ENCODE measurements at regions not wholly inside any gene's neighbourhood (a gene's known extent, or its start where the extent isn't known, plus 50 kb on each side); places are given as distances from the start of the nearest gene placed in this dataset.

DNA sequence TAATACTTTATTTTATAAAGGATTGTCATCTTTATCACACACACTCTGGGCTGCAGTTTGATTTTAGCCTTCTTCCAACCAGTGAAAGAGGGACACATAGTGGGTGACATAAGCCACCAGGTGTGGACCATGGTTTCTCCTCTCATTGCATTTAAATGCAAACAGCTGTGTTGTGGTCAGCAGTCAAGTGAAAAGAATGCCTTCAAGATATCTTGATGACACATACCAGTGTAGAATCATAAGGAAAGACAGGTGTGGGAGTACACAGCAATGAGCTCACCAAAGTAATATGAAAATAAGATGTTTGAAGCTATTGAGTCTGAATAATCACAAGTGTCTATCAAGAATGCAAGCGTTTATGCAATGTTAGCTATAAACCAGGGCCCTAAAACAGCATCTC is 580.0 kb downstream of the XPNPEP1 start:
- TF ChIP-seq ZNF274 (IDR thresholded peaks at IDR 0.05; ENCODE audit: low read length) (no peak), ZNF274 (tag by site-specific recombination; IDR thresholded peaks at IDR 0.05; ENCODE audit: borderline replicate concordance) (no peak), ZNF585B (tag by site-specific recombination; IDR thresholded peaks at IDR 0.05) (no peak), ZNF248 (tag by site-specific recombination; IDR thresholded peaks at IDR 0.05) (no peak), ZNF266 (tag by site-specific recombination; IDR thresholded peaks at IDR 0.05; ENCODE audit: low read depth) (no peak), ZNF830 (tag by site-specific recombination; IDR thresholded peaks at IDR 0.05; ENCODE audit: low read depth) (no peak), KLF9 (tag by site-specific recombination; IDR thresholded peaks at IDR 0.05; ENCODE audit: low read depth) (no peak), CTCF (tag by site-specific recombination; IDR thresholded peaks at IDR 0.05) (no peak), HOXA7 (CRISPR knock-in tag; IDR thresholded peaks at IDR 0.05; ENCODE audit: borderline replicate concordance) (no peak), ZNF16 (tag by site-specific recombination; IDR thresholded peaks at IDR 0.05; ENCODE audit: low read depth) (no peak)
- TF ChIP-seq, protein P1, sequence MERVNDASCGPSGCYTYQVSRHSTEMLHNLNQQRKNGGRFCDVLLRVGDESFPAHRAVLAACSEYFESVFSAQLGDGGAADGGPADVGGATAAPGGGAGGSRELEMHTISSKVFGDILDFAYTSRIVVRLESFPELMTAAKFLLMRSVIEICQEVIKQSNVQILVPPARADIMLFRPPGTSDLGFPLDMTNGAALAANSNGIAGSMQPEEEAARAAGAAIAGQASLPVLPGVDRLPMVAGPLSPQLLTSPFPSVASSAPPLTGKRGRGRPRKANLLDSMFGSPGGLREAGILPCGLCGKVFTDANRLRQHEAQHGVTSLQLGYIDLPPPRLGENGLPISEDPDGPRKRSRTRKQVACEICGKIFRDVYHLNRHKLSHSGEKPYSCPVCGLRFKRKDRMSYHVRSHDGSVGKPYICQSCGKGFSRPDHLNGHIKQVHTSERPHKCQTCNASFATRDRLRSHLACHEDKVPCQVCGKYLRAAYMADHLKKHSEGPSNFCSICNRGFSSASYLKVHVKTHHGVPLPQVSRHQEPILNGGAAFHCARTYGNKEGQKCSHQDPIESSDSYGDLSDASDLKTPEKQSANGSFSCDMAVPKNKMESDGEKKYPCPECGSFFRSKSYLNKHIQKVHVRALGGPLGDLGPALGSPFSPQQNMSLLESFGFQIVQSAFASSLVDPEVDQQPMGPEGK (tag by site-specific recombination; IDR thresholded peaks at IDR 0.05) = no peak
- TF ChIP-seq, protein P2, sequence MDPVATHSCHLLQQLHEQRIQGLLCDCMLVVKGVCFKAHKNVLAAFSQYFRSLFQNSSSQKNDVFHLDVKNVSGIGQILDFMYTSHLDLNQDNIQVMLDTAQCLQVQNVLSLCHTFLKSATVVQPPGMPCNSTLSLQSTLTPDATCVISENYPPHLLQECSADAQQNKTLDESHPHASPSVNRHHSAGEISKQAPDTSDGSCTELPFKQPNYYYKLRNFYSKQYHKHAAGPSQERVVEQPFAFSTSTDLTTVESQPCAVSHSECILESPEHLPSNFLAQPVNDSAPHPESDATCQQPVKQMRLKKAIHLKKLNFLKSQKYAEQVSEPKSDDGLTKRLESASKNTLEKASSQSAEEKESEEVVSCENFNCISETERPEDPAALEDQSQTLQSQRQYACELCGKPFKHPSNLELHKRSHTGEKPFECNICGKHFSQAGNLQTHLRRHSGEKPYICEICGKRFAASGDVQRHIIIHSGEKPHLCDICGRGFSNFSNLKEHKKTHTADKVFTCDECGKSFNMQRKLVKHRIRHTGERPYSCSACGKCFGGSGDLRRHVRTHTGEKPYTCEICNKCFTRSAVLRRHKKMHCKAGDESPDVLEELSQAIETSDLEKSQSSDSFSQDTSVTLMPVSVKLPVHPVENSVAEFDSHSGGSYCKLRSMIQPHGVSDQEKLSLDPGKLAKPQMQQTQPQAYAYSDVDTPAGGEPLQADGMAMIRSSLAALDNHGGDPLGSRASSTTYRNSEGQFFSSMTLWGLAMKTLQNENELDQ (tag by site-specific recombination; IDR thresholded peaks at IDR 0.05; ENCODE audit: low read depth) = no peak
